Panc1 (cell line): ENCODE measurements at regions not wholly inside any gene's neighbourhood (a gene's known extent, or its start where the extent isn't known, plus 50 kb on each side); places are given as distances from the start of the nearest gene placed in this dataset.
A peak's percentile ranks its signal among the peaks of the same experiment; 100 is the strongest.

Source experiments
- ATAC-seq: fragments of 200-7000 bp; cut with Tn5 transposase; 2 replicates; pipeline ENCODE4 v1.9.1; 2020; ENCODE audit warnings: mild to moderate bottlenecking, moderate library complexity
- BruUV-seq: library from RNA; stranded (reverse); fragments of 400-500 nt; replicated peaks from 2 replicates; lab custom pipeline; 2021; lab: Mats Ljungman, UMichigan
- CTCF ChIA-PET: fragments of 300-600 bp; sonication (Branson Sonifier 250); formaldehyde crosslinking; loops from one replicate; lab custom pipeline; 2022; ENCODE audit warnings: antibody characterized with exemption; lab: Charles Lee
- POLR2A ChIA-PET: fragments of 300-600 bp; sonication (Branson Sonifier 250); formaldehyde crosslinking; loops from one replicate; lab custom pipeline; 2022; ENCODE audit warnings: antibody characterized with exemption; lab: Charles Lee
- DNase-seq: peaks from one replicate; pipeline ENCODE4 v3.0.0-alpha.2; 2010; ENCODE audit warnings: low read depth, low spot score
- H3K27ac ChIP-seq: 2 replicates; pipeline ENCODE4 v1.5.1; 2011; ENCODE audit warnings: mild to moderate bottlenecking, low read length, inconsistent platforms
- H3K27me3 ChIP-seq: fragments of 200-500 bp; sonication (Bioruptor generic); 2 replicates; pipeline ENCODE4 v1.6.0; 2014; ENCODE audit warnings: low read length, inconsistent platforms; ENCODE audit not compliant: control insufficient read depth, insufficient read depth
- H3K36me3 ChIP-seq: fragments of 200-500 bp; sonication (Bioruptor generic); 2 replicates; pipeline ENCODE4 v1.5.1; 2014; ENCODE audit warnings: inconsistent platforms, mild to moderate bottlenecking, low read length, moderate library complexity; ENCODE audit not compliant: control insufficient read depth, insufficient read depth
- H3K4me1 ChIP-seq: 2 replicates; pipeline ENCODE4 v1.5.1; 2011; ENCODE audit warnings: inconsistent platforms, mild to moderate bottlenecking, low read length, moderate library complexity; ENCODE audit not compliant: control insufficient read depth, insufficient read depth
- H3K4me3 ChIP-seq, 2 experiments: 2 replicates each; pipeline ENCODE4 v1.5.1; 2011 to 2012; ENCODE audit warnings: low read depth in 2 of 2, low read length in 2 of 2, mild to moderate bottlenecking in 2 of 2, inconsistent platforms in 1 of 2, moderate library complexity in 1 of 2
- H3K9me3 ChIP-seq: fragments of 200-500 bp; sonication (Bioruptor generic); 2 replicates; pipeline ENCODE4 v1.5.1; 2014; ENCODE audit warnings: low read depth, mild to moderate bottlenecking, inconsistent platforms, low read length, moderate library complexity; ENCODE audit not compliant: control insufficient read depth, insufficient read depth
- POLR2AphosphoS5 ChIP-seq: IDR thresholded peaks from 2 replicates; pipeline ENCODE4 v1.6.1; 2012; ENCODE audit warnings: mild to moderate bottlenecking, low read depth, low read length, moderate library complexity
- SIN3A ChIP-seq: IDR thresholded peaks from 2 replicates; pipeline ENCODE4 v1.6.1; 2012; ENCODE audit warnings: low read depth, mild to moderate bottlenecking, low read length, moderate library complexity, borderline replicate concordance; ENCODE audit not compliant: insufficient read depth
- TCF7L2 ChIP-seq: IDR thresholded peaks from 2 replicates; pipeline ENCODE4 v1.6.1; 2011; ENCODE audit warnings: mild to moderate bottlenecking, low read depth, low read length, inconsistent platforms
- in situ Hi-C: cut with HindIII; loops from 2 replicates; pipeline ENCODE4 v1.10.0; 2016; ENCODE audit warnings: low sequenced_read_pairs, low pct_unique_long_range_greater_than_20kb
- intact Hi-C: fragments of 100-400 bp; cut with micrococcal nuclease; formaldehyde crosslinking; loops from one replicate; pipeline ENCODE4 v1.10.0; 2022; ENCODE audit not compliant: unreplicated experiment
- TF ChIP-seq, protein P1 (sequence below), 2 experiments: IDR thresholded peaks; 2 replicates each; pipeline ENCODE4 v1.6.1; 2011 to 2012; ENCODE audit warnings: low read depth in 2 of 2, control low read depth in 1 of 2, low read length in 1 of 2, mild to moderate bottlenecking in 1 of 2, moderate library complexity in 1 of 2; ENCODE audit not compliant: insufficient read depth in 1 of 2
- TF ChIP-seq, protein P2 (sequence below): fragments of 450-650 bp; IDR thresholded peaks from 2 replicates; pipeline ENCODE4 v1.5.1; 2017; ENCODE audit warnings: mild to moderate bottlenecking

DNA sequence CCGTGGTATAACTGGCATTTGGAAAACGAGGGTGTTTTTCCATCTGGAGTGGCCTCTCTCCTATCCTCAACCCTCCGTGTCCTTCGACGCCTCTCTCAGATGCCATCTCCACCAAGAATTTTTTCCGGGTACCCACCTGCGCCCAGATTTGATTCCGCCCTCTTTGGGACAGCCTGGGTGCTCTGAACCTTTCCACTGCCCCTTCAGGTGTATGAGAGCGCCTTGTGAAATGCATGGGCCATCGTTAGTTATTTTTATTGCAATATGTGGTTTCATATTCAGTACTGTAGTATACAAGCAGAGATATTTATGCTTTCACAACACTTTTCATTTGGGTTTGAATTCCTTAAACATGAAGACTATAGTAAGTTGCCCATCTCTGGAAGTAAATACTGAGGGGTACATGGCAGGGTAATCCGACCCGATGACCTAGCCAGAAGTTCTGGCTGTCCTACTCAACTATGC lies 78.2 kb upstream of the IFNE start:
- TF ChIP-seq TCF7L2, result no peak
- no peak; the same call in 1 of the 2 replicates for TF ChIP-seq POLR2AphosphoS5
- TF ChIP-seq, protein P1, sequence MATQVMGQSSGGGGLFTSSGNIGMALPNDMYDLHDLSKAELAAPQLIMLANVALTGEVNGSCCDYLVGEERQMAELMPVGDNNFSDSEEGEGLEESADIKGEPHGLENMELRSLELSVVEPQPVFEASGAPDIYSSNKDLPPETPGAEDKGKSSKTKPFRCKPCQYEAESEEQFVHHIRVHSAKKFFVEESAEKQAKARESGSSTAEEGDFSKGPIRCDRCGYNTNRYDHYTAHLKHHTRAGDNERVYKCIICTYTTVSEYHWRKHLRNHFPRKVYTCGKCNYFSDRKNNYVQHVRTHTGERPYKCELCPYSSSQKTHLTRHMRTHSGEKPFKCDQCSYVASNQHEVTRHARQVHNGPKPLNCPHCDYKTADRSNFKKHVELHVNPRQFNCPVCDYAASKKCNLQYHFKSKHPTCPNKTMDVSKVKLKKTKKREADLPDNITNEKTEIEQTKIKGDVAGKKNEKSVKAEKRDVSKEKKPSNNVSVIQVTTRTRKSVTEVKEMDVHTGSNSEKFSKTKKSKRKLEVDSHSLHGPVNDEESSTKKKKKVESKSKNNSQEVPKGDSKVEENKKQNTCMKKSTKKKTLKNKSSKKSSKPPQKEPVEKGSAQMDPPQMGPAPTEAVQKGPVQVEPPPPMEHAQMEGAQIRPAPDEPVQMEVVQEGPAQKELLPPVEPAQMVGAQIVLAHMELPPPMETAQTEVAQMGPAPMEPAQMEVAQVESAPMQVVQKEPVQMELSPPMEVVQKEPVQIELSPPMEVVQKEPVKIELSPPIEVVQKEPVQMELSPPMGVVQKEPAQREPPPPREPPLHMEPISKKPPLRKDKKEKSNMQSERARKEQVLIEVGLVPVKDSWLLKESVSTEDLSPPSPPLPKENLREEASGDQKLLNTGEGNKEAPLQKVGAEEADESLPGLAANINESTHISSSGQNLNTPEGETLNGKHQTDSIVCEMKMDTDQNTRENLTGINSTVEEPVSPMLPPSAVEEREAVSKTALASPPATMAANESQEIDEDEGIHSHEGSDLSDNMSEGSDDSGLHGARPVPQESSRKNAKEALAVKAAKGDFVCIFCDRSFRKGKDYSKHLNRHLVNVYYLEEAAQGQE (IDR thresholded peaks at IDR 0.05; ENCODE audit: insufficient read depth in 1 of 2, low read depth in 2 of 2, low read length in 1 of 2), result no peak
- TF ChIP-seq, protein P2, sequence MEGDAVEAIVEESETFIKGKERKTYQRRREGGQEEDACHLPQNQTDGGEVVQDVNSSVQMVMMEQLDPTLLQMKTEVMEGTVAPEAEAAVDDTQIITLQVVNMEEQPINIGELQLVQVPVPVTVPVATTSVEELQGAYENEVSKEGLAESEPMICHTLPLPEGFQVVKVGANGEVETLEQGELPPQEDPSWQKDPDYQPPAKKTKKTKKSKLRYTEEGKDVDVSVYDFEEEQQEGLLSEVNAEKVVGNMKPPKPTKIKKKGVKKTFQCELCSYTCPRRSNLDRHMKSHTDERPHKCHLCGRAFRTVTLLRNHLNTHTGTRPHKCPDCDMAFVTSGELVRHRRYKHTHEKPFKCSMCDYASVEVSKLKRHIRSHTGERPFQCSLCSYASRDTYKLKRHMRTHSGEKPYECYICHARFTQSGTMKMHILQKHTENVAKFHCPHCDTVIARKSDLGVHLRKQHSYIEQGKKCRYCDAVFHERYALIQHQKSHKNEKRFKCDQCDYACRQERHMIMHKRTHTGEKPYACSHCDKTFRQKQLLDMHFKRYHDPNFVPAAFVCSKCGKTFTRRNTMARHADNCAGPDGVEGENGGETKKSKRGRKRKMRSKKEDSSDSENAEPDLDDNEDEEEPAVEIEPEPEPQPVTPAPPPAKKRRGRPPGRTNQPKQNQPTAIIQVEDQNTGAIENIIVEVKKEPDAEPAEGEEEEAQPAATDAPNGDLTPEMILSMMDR, result no peak
- TF ChIP-seq SIN3A, result no peak
- ChIA-PET CTCF (no interaction called here), POLR2A (no interaction called here)
- H3K27ac ChIP-seq, result peak overlapping the region; percentile 98
- intact Hi-C loops (loop anchor here (1.0 kb wide), 1 partner anchor 229 kb away; no protein-coding TSS in a partner anchor), in situ Hi-C loops (no loop called here)
- no peaks in the 10 kb centered on the region for H3K27me3 ChIP-seq
- TSS peak; percentile 89 for BruUV-seq
- peaks cover 7% of the 10 kb centered on the region for H3K36me3 ChIP-seq
- no peaks in the 10 kb centered on the region for H3K9me3 ChIP-seq
- peak overlapping the region; percentile 74 to 76 for H3K4me3 ChIP-seq
- ATAC-seq (peak; percentile 32), DNase-seq (no peak)
- H3K4me1 ChIP-seq, result peaks cover 43% of the 10 kb centered on the region

DNA sequence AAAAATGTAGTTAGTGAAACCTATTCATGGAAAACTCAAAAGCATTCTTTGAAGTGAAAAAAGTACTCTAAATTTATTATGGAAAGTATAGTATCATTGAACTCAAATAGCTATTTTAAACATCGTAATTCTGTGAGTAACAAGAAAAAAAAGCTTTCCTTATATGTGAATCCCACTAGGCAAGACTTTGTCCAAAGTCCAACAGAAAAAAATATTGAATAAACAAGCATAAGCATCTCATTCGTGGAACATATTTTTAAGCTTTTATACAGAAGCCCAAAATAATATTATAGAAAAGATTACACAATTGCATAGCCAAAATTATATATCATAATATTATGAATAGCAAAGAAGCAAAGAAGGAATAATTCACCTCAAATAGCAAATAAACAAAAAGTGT lies 79.4 kb upstream of the IFNE start:
- ATAC-seq (no peak), DNase-seq (no peak)
- ChIA-PET CTCF (no interaction called here), POLR2A (no interaction called here)
- no peak overlapping the region for H3K4me3 ChIP-seq
- H3K9me3 ChIP-seq, result no peaks in the 10 kb centered on the region
- TF ChIP-seq, protein P1 (IDR thresholded peaks at IDR 0.05; ENCODE audit: insufficient read depth in 1 of 2, low read depth in 2 of 2, low read length in 1 of 2), result no peak
- TF ChIP-seq, protein P2, result no peak
- TF ChIP-seq POLR2AphosphoS5 (no peak), TCF7L2 (no peak), SIN3A (no peak)
- peaks cover 7% of the 10 kb centered on the region; the same call in 1 of the 2 replicates for H3K36me3 ChIP-seq
- peaks cover 53% of the 10 kb centered on the region for H3K4me1 ChIP-seq
- intact Hi-C loops, result no loop called here
- in situ Hi-C loops, result no loop called here
- H3K27me3 ChIP-seq, result no peaks in the 10 kb centered on the region
- no TSS peak for BruUV-seq
- H3K27ac ChIP-seq, result peak overlapping the region; percentile 98
